ENCODE measurements at regions not wholly inside any gene's neighbourhood (a gene's known extent, or its start where the extent isn't known, plus 50 kb on each side); places are given as distances from the start of the nearest gene placed in this dataset.

DNA sequence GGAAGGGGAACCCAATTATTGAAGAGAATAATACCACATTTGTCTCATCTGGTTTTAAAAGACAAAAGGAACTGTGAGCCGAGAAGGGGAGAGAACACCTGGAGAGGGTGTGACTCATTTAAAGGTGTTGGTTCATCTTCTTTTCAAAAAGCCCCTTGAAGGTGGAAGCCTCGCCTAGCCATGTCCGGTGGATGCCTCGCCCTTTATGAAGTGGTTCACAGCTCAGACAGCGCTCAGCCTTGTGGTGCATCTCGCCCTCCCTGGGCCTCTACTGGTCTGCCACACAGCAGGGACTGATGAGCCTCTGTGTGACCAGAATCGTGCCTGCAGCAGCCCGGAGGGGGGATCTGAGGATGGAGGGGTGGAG lies 290.0 kb upstream of the CXCR4 start:
- in situ Hi-C loops (cut with MboI; ENCODE audit: low sequenced_read_pairs in 4 of 4) (loop anchor here (25.0 kb wide), 1 partner anchor 1429 kb away; no protein-coding TSS in a partner anchor), intact Hi-C loops (cut with DNase I; ENCODE audit: low total_unique reads) (no loop called here)
- H3K27me3 ChIP-seq = peaks cover 0 to 4% (median 0%) of the 10 kb centered on the region in 3 donors
- no peaks in the 10 kb centered on the region for H3K4me1 ChIP-seq
- DNase-seq = no peak
- no peaks in the 10 kb centered on the region for H3K36me3 ChIP-seq
- no peak overlapping the region for H3K27ac ChIP-seq
- TF ChIP-seq, protein P1, sequence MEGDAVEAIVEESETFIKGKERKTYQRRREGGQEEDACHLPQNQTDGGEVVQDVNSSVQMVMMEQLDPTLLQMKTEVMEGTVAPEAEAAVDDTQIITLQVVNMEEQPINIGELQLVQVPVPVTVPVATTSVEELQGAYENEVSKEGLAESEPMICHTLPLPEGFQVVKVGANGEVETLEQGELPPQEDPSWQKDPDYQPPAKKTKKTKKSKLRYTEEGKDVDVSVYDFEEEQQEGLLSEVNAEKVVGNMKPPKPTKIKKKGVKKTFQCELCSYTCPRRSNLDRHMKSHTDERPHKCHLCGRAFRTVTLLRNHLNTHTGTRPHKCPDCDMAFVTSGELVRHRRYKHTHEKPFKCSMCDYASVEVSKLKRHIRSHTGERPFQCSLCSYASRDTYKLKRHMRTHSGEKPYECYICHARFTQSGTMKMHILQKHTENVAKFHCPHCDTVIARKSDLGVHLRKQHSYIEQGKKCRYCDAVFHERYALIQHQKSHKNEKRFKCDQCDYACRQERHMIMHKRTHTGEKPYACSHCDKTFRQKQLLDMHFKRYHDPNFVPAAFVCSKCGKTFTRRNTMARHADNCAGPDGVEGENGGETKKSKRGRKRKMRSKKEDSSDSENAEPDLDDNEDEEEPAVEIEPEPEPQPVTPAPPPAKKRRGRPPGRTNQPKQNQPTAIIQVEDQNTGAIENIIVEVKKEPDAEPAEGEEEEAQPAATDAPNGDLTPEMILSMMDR (IDR thresholded peaks at IDR 0.05 in 4 of 5, conservative IDR thresholded peaks at IDR 0.05 in 1 of 5) = no peak
- no peaks in the 10 kb centered on the region for H3K9me3 ChIP-seq
- ATAC-seq = no peak
- no peak overlapping the region for H3K4me3 ChIP-seq

DNA sequence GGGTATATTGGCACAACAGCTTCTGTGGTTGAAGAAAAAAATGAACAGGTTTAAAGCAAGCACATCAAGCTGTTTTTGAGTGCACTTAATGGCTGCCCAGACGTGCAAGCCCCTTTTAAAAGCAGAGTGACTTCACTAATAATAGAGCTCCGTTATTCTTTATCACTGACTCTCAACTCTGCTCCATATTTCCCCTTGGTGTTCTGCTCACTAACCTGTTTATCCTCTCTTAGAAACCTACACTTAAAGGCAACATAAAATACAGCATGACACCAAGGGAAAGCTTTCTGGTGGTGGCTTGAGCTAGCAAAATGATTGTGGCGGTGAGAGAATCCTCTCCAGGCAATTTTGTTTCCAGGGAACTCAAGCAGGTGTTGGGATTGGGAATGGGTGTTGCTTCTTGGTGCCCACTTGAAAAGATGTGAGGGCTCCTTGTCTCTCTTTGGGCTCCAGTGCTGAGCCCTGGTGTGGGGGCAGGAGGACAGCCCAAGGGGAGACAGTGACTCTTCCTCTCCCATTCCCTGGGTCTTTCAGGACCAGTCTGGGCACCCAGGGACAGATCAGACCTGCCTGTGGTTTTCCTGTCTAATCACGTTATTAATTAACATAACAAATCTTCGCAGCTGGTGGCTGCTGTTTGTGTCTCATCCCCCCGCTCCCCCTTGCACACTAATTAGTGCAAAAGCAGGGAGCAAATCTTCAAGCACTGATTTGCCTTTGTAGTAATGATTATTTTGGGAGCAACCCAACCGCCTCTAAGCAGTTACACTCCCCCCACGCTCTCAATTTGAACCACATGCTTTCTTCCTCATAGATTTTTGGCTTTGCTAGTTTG lies 289.4 kb upstream of the CXCR4 start:
- intact Hi-C loops (cut with DNase I; ENCODE audit: low total_unique reads) (no loop called here), in situ Hi-C loops (cut with MboI; ENCODE audit: low sequenced_read_pairs in 4 of 4) (loop anchor here (25.0 kb wide), 1 partner anchor 1430 kb away; no protein-coding TSS in a partner anchor)
- DNase-seq = no peak
- Histone ChIP-seq H3K36me3 (no peaks in the 10 kb centered on the region), H3K9me3 (no peaks in the 10 kb centered on the region), H3K4me1 (no peaks in the 10 kb centered on the region), H3K27me3 (peaks cover 0 to 4% (median 0%) of the 10 kb centered on the region in 3 donors), H3K4me3 (no peak overlapping the region), H3K27ac (no peak overlapping the region)
- no peak for TF ChIP-seq POLR2A (IDR thresholded peaks at IDR 0.05)
- TF ChIP-seq, protein P1 (IDR thresholded peaks at IDR 0.05 in 4 of 5, conservative IDR thresholded peaks at IDR 0.05 in 1 of 5) = no peak
- no peak for ATAC-seq

DNA sequence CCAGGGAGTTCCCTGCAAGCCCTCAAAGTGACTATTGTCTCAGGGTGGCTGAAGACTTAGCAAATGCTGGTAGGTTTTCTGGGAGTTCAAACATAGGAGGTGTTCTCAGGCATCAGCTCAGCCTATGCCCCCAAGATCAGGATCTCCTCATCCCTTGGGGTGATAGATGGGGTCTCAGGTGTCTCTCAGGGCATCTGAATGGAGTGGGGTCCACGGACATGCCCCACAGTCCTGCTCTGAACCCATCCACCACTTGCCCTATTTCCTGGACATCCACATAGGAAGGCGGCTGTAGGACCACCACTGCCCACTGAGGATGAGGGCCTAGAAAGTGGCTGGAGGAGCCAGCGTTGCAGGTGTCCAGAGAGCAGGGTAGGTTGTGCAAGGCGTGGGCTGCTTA lies 287.0 kb upstream of the CXCR4 start:
- no peak for TF ChIP-seq POLR2A (IDR thresholded peaks at IDR 0.05)
- TF ChIP-seq, protein P1 (IDR thresholded peaks at IDR 0.05 in 4 of 5, conservative IDR thresholded peaks at IDR 0.05 in 1 of 5) = no peak
- DNase-seq (no peak), ATAC-seq (no peak)
- in situ Hi-C loops (cut with MboI; ENCODE audit: low sequenced_read_pairs in 4 of 4) = loop anchor here (25.0 kb wide), 1 partner anchor 1432 kb away; no protein-coding TSS in a partner anchor
- H3K36me3 ChIP-seq = no peaks in the 10 kb centered on the region
- H3K9me3 ChIP-seq = no peaks in the 10 kb centered on the region
- intact Hi-C loops (cut with DNase I; ENCODE audit: low total_unique reads) = no loop called here
- no peaks in the 10 kb centered on the region for H3K4me1 ChIP-seq
- H3K27me3 ChIP-seq = peaks cover 0 to 4% (median 0%) of the 10 kb centered on the region in 3 donors
- H3K27ac ChIP-seq = no peak overlapping the region
- H3K4me3 ChIP-seq = no peak overlapping the region

DNA sequence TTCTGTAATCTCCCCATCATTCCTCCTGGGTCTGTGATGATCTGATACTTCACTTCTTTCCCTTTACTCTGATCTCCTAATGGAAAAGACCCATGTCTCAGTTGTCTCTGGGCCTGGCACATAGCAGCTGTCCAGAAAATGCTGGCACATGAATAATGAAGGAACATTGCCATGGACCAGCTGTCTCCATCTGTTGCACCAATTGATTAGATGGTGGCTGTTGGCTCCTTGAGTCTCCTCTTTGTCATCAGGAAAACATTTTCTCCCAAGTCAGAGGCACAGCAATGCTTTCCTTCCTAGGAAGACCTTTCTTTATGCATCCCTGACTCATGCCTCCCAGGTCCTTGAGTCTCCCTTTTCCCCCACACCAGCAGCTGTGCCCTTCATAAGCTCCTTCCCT lies 286.2 kb upstream of the CXCR4 start:
- Histone ChIP-seq H3K4me1 (no peaks in the 10 kb centered on the region), H3K27me3 (peaks cover 0 to 4% (median 0%) of the 10 kb centered on the region in 3 donors), H3K36me3 (no peaks in the 10 kb centered on the region), H3K9me3 (no peaks in the 10 kb centered on the region), H3K27ac (no peak overlapping the region), H3K4me3 (no peak overlapping the region)
- in situ Hi-C loops (cut with MboI; ENCODE audit: low sequenced_read_pairs in 4 of 4) = loop anchor here (25.0 kb wide), 1 partner anchor 1433 kb away; no protein-coding TSS in a partner anchor
- TF ChIP-seq POLR2A (IDR thresholded peaks at IDR 0.05) = no peak
- TF ChIP-seq, protein P1 (IDR thresholded peaks at IDR 0.05 in 4 of 5, conservative IDR thresholded peaks at IDR 0.05 in 1 of 5) = no peak
- ATAC-seq = no peak
- intact Hi-C loops (cut with DNase I; ENCODE audit: low total_unique reads) = no loop called here
- no peak for DNase-seq
